HG02678 (cell line): ENCODE measurements at regions not wholly inside any gene's neighbourhood (a gene's known extent, or its start where the extent isn't known, plus 50 kb on each side); places are given as distances from the start of the nearest gene placed in this dataset.

Experiments
- ATAC-seq: cut with Tn5 transposase; IDR thresholded peaks from one replicate; pipeline ENCODE4 v1.9.1; 2021; ENCODE audit warnings: mild to moderate bottlenecking, moderate library complexity; ENCODE audit not compliant: unreplicated experiment

DNA sequence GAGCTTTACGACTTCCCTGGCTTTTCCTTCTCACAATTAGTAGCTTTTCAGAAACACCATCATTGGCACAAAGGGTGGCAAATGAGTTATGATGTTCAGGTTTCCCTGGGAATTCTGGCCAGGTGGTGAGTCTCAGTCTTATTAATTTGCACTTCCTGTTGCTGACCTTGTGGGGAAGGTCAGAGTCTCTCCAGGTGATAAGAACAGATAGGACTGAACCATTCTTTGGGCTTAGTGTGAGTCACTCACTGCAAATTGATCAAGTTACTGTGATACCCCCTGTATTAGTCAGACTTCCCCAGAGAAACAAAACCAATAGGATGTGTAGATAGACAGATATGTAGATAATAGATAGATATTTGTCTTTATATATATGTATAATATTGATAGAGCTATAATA lies 53.8 kb upstream of the RANBP3L start:
- ATAC-seq, result no peak

DNA sequence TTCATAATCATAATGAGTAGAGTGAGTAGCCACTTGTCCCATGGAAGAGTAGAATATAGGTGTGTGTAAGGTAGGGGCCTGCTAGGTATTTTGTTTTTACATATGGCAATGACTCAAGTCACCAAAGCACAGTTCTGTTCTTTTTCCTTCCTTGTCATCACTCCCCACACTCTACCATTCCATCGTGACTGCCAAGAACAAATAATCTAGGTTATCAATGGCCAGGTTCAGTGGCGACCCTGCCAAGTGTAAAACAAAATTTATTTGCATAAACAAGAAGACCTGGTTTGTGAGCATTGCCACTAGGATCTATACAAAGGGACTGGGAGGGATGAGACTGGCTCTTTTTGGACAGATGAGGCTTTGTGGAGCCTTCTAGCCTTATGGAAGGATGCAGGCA lies 55.2 kb upstream of the RANBP3L start:
- ATAC-seq, result no peak

DNA sequence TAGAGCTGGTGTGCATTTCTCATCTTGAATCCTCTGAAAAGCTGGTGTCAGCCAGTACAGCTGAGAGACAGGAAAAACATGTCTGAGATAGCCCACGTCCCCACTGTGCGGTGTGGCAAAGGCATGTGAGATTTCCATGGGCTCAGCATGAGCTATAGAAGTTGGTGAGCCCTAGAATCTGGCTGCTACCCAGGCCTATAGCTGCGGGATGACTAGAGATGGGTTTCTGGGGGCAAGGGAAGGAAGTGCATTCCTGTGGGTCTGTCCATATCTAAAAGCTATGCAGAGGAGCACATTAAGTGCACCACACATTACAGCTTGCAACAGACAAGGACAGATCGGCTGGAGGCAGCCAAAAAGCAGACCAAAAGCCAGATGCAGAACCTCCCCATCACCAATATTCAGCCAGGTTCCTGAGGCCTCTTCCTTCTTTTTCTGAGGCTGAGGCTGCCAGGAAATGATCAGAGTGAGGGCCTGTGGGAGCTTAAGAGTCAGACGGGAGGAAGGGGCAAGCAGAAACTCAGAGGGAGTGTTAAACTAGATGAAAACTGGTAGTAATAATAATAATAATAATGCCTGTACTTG lies 55.8 kb upstream of the RANBP3L start:
- ATAC-seq, result no peak

DNA sequence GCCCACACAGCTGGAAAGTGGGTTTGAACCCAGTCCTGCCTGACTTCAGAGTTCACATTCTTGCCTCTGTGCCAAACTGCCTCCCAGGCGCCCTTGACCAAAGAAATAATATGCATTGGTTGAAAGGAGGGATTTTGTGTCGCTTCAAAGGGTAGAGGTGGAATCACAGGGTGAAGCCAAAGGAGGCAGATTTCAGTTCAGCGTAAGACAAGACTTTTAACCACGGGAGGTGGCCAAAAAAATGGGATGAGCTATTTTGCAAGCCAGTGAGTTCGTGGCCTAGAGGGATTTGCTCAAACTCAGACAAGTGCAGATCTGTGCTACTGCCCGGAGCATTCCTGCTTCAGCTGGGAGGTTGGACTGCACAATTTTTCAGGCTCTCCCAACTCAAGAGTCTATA lies 57.6 kb upstream of the RANBP3L start:
- no peak for ATAC-seq

DNA sequence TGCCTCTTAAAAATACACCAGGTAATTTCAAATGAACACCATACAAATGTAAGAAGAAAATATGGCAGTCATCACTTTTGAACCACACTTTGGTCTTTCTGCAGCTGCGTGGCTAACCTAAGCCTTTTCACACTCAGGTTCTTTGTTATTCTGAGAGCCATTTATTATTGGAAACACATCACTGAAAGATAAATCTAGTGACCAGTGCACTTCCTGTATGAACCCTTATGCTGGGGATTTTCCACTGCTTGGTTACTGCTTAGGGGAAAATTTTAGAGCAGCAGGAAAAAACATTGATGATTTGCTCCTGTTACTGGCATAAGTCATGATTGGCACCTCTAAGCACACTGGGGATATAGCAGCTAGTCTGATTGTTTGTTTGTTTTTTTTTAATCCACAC lies 58.6 kb upstream of the RANBP3L start:
- no peak for ATAC-seq

DNA sequence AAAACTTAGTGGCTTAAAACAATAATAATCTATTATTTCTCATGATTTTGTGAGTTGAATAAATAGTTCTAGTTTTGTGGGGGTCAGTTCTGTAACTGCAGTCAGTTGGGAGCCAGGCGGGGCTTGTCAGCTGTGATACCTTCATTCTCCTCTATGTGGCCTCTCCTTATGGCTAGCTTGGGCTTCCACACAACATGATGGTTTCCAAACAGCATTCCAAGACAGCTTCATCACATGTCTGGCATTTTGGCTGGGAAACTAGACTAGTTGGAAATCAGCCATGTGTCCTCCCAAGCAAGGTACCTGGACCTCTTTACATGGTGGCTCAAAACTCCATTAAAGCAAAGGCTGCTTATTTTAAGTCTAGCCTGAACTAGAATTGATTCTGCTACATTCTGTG lies 61.4 kb upstream of the RANBP3L start:
- no peak for ATAC-seq

DNA sequence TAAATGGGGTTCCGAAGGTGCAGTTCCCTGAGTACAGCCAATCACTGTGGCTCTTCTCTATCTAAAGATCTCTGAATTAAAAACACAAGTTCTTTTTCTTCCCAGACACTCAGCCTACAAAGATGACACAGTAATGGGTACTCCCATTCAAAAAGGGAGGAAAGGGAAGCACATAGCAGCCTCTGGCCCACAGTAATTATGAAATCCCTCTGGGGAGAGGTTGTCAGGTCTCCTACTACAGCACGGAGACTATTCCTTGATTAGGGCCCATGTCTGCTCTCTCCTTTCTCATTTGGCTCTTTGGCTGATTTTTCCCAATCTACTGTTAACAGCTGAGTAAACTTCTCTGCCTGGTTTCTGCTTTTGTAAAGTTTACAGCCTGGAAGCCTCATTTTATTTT lies 62.0 kb upstream of the RANBP3L start:
- ATAC-seq, result no peak

DNA sequence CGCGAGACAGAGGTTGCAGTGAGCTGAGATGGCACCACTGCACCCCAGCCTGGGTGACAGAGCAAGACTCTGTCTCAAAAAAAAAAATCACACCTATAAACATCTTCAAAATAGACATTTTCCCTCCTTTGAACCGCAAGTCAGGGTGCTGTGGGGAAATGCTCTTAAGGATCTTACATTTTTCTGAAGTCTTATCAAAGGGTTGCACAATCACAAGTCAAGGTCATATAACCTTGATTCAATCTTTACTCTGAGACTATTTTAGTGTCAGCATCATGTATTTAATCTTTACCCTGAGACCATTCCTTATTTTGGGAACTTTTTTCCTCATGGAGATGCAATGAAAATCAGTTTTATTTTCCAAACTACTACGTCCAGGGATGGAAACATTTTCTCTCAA lies 62.8 kb upstream of the RANBP3L start:
- ATAC-seq, result no peak

DNA sequence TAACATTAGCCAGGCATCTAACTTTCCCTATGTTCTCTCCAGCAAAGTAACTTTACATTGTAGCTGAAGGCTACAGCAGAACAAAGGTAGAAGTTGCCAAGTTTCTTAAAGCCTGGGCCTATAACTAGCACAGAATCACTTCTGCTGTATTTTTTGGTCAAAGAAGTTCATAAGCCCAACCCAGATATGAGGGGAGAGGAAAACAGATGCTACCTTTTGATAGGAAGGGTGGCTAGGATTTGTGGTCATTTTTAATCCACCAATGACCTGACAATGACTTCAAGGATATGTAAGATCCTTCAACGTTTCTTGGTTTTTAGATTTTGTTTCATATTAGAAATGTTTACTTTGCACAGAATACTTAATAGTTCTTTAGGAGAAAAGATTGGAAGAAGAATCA lies 64.2 kb upstream of the RANBP3L start:
- ATAC-seq, result no peak

DNA sequence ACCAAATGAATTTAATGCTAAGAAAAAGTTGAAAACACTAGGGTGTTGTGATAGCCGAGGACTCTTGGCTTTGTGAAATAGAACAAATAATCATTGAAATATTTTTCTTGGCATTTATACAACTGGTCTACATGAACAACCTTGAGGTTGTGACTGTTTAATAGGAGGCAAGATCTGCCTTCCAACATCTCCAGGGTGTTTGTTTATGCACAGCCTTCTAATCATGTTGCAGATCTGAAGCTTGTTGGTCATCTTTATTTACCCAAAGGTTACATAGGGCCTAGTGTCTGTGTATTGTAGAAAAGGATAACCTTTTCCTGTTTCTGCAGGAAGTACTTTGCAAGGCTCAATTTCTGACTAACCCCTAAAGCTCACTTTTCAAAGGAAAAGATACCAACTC lies 65.2 kb upstream of the RANBP3L start:
- ATAC-seq, result no peak

DNA sequence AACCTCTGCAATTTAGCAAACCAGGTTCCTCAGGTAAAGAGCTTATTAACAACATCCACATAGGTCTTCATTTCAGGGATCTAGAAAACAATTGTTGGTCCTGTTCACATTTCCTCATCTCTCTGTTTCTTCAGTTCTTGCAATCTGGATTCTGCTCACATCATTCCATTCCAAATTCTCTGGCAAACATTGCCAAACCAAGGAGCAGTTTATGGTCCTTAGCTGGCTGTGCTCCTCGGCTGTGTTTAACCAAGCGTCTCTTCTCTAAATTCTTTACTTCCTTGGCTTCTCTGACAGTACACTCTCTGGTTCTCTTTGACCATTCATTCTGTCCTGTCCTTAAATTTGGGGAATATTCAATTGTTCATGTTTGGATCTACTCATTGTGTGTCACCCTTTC lies 65.8 kb upstream of the RANBP3L start:
- no peak for ATAC-seq

DNA sequence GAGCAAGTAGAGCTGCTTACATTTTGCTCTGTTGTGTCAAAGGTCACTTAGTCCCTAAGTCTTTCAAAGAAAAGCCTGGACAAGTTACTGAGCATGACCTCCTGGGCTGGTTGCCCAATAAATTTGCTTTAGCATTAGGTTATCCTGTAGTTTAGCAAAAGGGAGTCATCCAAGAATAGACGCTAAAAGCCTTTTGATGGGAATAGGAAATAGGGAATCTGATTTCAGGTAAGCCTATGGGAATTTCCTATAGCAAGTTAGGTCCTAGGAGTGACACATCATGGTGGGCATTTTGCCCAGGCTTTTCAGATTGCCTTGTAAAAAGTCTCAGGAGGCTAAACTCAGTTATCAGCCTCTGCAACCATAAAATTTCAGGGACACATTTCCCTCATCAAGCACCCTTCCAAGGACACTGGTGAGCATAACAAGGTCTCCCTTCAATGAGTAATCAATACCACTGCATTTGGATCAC lies 67.6 kb upstream of the RANBP3L start:
- ATAC-seq, result no peak

DNA sequence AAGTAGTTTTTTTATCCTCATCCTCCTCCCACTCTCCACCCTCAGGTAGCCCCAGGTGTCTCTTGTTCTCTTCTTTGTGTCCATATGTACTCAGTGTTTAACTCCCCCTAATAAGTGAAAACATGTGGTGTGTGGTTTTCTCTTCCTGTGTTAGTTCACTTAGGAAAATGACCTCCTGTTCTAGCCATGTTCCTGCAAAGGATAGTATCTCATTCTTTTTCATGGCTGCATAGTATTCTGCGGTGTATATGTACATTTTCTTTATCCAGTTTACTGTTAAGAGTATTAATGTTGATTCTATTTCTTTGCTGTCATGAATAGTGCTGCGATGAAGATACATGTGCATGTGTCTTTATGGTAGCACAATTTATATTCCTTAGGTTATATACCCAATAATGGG lies 68.4 kb upstream of the RANBP3L start:
- ATAC-seq, result no peak

DNA sequence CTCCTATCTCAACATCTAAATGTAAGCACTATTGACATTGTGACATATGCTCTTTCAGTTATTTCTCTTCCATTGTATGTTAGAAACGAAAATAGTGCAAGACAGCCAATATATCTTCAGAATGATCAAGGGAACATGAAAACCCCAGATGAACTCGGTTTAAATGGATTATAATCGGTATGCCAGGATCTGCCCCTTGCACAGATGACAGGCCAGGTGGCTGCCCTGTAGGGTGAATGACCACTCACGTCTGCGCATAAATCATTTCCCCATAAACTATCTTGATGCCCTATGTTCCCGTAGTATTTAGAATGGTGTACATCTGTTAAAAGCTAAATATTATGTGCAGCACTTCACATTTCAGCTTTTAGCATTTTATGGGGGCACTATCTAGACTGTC lies 69.7 kb upstream of the RANBP3L start:
- no peak for ATAC-seq

DNA sequence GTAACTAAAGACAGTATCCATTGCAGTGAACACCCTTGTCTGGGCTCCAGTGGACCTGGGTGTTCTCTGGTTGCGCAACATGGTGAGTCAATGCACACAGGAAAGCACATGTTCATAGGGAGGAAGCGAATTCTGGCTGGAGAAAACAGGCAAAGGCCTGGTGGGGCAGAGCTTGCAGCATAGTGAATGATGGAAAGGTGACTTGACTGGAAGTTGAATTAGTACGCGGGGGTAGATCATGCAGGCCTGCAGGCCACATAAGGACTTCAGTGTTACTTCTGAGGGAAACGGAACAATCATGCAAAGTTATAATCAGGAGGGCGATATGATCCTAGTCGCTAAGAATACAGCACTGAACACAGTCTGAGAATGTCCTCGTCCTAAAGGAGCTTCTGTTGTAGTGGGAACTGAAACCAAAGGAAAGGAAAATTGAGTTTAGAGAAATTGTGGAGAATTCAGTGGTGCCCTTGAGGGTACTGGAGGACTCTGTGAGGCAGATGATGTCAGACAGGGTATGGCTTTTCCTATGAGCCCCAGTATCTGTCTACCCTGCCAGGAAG lies 71.9 kb upstream of the RANBP3L start:
- ATAC-seq, result no peak

DNA sequence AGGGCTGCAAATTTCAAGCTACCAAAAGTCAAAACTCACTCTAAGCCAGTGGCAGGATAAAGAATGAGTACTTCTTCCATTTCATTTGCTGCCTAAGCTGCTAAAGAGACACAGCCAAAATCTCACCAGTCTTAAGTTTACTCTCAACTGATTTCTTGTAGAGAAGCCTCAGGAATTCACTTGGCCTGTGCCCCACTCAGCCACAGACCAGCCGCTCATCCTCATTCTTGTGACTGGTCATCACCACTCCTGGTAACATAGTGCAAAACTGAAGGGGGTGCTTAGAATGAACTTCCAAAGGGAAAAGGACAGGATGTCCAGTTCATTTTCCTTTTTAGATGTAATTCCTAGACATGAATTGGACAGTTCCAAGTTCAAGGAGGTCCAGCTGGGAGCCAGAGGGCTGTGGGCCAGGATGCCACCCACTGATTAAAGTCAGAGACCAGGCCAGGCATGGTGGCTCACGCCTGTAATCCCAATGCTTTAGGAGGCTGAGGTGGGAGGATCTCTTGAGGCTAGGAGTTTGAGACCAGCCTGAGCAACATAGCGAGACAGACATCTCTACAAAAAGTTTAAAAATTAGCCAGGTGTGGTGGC lies 72.7 kb upstream of the RANBP3L start:
- no peak for ATAC-seq

DNA sequence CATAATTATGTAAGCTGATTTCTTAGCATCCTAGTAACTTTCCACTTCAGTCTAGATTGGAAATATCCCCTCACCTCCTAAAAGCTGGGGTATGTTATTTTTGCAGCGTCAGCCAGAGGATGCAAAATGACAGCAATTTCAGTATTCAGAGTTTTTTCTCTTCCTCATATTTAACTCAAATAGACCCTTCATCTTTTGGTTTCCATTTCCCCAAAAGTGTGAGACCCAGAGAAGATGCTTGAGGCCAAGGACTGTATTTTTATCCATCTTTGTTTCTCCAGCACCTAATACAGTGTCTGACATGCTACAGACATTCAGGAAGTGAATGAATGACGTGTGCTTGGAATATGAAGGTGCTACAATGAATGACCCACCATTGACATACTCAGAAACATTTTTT lies 75.5 kb upstream of the RANBP3L start:
- no peak for ATAC-seq

DNA sequence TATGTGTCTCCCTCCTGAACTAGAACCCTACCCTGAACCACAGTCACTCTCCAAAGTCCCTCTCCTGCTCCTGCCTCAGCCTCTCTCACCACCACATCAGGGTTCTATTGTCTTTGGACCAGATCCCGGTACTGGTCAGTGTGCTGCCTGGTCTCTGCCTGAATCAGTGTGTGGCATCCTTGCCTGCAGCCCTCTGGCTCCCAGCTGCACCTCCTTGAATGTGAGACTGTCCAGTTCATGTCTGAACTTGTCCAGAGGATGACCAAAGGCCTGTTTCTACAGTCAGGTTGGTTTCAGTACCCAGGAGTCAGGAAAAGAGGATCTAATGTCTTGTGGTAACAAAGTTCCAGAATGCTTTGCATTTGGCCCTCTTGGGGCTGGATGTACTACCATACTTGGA lies 76.8 kb upstream of the RANBP3L start:
- ATAC-seq, result no peak

DNA sequence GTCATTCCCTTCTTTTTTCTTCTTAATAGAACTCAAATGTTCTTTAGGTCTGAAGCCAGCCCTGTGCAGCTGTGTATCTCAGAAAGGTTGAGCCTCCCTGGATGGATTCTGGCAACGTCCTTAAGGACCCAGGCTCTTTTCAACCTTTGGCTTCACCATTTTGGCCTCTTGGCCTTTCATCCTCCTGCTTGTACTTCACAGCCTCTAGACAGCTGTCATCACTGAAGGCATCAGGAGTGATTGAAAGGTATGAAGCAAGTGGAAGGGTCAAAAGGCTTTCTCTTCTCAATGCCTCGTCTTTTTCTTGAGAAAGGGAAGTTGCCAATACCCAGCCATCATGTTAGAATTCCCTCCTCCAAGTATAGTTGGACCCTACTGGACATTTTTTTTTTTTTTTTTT lies 81.2 kb upstream of the RANBP3L start:
- no peak for ATAC-seq

DNA sequence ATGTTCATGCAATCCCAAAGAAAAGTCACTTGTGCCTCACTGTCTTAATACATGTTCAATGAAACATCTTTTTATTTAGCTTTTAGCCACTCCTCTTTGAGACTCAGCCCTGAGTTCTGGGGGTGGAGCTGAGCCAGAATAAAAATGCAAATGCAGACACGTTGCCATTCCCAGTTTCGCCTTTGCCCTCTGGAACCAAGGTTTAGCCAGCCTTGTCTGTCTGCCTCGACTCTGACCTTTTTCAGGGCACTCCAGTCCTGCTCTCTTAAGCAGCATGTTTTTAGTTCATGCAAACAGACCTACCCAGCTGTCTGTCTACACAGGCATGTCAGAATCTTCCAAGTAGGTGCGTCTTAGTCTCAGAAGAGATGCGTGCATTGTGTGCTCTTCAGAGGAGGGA lies 82.2 kb upstream of the RANBP3L start:
- ATAC-seq, result no peak

DNA sequence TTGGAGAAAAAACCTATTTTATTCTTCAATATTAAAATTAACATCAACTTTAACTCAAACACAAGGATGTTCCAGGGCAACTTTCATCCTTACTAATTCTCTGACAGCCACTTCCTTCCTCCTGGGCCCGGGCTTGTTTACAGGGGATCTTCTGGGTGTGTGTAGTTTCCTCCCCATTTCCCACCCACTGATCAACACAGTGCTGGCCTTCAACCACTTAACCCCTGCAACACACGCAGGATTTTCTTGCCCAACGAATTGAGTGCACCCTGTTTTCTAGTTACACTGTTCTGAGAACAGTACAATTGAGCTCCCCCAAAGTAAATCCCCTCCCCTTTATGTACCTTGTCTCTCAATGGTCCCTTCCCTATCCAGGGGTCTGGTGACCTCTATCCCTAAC lies 83.1 kb upstream of the RANBP3L start:
- ATAC-seq, result no peak

DNA sequence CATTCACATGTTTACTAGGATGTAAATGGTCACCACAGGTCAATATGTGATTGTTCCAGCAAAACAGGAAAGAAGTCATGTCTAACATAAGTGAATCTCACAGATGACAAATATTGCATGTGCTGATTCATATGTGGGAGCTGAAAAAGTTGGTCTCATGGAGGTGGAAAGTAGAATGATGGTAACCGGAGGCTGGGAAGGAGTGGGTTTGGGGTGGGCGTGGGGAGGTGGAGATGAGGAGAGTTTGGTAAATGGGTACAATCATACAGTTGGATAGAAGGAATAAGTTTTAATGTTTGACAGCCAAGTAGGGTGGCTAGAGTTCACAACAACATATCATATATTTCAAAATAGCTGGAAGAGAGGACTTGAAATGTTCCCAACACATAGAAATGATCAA lies 83.8 kb upstream of the RANBP3L start:
- no peak for ATAC-seq

DNA sequence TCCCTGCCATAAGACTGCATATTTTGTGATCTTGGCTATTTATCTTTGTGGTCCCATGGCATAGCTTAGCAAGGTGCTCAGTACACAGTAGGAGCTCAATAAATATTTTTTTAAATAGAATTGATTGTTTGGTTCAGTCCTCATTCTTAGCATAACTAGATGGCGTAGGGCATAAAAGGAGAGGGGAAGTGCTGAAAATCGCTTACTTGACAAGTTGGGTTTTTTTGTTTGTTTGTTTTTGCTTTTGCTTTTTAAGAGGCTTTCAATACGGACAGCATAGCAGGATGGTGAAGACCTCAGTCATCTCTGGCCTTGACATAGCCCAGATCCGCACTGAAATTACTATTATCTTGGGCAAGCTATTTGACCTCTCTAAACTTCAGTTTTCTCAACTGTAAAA lies 86.6 kb upstream of the RANBP3L start:
- ATAC-seq, result no peak
